T47D (cell line): ENCODE measurements at regions not wholly inside any gene's neighbourhood (a gene's known extent, or its start where the extent isn't known, plus 50 kb on each side); places are given as distances from the start of the nearest gene placed in this dataset.

Experiments used
- DNase-seq, 2 experiments: peaks; one replicate each; pipeline versions ENCODE4 v3.0.0 to v3.0.0-alpha.2; 2011 to 2012; ENCODE audit warnings: low read depth in 1 of 2, low spot score in 1 of 2
- JUND ChIP-seq: IDR thresholded peaks from 2 replicates; pipeline ENCODE4 v1.6.1; 2012; ENCODE audit warnings: low read depth
- in situ Hi-C: cut with HindIII; loops from 2 replicates; pipeline ENCODE4 v1.10.0; 2016; ENCODE audit warnings: low sequenced_read_pairs, low pct_unique_long_range_greater_than_20kb

- no peak for TF ChIP-seq JUND
- in situ Hi-C loops, result no loop called here
- DNase-seq, result no peak
Observed at GRCh38 chr2:41379496-41380221, 668.2 kb upstream of the PKDCC start.

GRCh38 chr2:41381701-41382100, 666.1 kb upstream of the PKDCC start:
- TF ChIP-seq JUND, result no peak
- DNase-seq, result no peak
- in situ Hi-C loops, result no loop called here

GRCh38 chr2:41387519-41387918, 660.3 kb upstream of the PKDCC start:
- TF ChIP-seq JUND, result no peak
- in situ Hi-C loops, result no loop called here
- DNase-seq, result no peak

DNA sequence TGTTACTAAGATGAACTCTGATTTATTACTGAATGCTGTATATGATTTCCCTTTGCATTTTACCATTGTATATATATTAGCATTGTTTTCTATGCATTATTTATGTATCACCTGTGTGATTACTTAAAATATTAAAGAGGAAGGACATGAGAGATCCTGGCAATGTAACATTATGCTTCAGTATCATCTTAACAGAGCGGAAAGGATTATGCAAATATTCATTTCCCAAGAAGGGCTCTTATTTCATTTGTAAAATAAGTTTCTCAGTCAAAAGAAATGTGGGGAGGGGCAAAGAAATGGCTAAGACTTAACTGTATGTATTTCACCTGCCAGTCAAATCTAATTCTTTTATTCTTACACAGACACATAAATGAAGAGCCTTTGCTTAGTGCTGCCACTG, 654.2 kb upstream of the PKDCC start:
- no peak for TF ChIP-seq JUND
- in situ Hi-C loops, result no loop called here

DNA sequence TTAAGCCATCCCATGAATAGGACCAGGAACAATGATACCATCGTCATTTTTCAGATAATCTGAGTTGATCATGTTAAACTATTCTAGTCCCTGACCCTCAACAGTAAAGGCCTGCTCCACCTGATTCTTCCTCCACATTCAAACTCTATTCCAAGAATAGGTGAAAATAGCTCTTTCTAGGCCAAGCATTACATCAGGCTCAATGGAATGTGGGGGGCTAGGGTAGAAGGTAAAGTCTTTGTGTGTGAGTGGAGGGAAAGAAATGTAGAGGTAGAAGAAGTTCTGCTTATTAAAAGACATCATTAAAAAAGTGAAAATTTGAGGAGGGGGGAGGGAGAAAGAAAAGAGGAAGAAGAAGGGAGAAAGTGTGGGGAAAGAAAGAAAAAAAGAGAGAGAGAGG, 653.3 kb upstream of the PKDCC start:
- no peak for DNase-seq
- in situ Hi-C loops, result no loop called here
- no peak for TF ChIP-seq JUND

More for the DNA sequence above, 654.2 kb upstream of the PKDCC start:
- DNase-seq, result no peak

- no peak for TF ChIP-seq JUND
- in situ Hi-C loops, result no loop called here
Observed at GRCh38 chr2:41395692-41396091, 652.1 kb upstream of the PKDCC start.

DNA sequence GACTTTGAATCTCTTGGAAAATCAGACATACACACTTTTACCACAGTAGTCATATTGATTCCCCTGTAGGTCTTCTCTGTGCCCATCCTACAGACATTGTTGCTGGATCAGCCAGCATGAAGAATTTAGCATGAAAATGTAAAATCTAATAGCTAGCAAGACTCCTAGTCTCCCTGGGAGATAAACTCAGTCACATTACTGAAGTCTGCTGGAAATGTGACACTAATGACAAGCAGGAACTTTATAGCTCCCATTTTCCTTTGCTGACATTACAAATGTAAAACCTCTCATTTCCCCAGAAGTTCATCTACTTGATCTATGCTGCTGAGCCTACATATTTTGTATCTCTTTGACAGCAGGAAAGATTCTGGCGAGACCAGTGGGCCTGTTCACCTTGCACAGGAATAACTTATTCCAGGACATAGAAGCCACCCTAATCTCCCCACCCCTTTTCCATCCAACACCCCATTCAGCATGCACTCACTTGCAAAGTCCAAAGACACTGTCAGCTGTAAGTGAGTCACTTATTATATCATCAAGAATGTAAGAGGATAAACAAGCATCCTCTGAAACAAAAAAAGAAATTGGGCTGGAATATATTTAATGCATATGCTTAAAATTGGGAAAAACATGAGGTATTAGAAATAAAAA, 648.3 kb upstream of the PKDCC start:
- DNase-seq, result no peak
- in situ Hi-C loops, result no loop called here
- TF ChIP-seq JUND, result no peak

More at GRCh38 chr2:41395692-41396091, 652.1 kb upstream of the PKDCC start:
- DNase-seq, result no peak

- DNase-seq, result peak in 1 of 2 experiments; percentile 23
- in situ Hi-C loops, result no loop called here
- no peak for TF ChIP-seq JUND
Observed at GRCh38 chr2:41400088-41400665, 647.6 kb upstream of the PKDCC start.

DNA sequence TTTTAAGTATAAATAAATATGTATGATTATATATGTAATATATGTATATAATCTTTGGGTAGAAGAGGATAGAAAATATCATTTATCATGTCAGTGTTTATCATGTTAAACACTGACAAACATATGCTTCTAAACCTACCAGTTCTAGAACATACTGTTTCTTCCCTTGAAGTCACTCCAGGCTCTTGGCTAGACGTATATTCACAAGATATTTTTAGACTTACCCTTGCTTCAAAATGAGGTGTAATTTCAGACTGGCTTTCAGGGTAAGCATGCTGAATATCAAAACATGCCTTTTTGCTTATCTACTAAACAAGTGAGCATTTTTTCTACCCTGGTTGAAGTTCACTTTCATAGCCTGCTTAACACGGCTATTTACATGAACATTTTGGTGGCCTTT, 642.4 kb upstream of the PKDCC start:
- no peak for DNase-seq
- in situ Hi-C loops, result no loop called here
- TF ChIP-seq JUND, result no peak

DNA sequence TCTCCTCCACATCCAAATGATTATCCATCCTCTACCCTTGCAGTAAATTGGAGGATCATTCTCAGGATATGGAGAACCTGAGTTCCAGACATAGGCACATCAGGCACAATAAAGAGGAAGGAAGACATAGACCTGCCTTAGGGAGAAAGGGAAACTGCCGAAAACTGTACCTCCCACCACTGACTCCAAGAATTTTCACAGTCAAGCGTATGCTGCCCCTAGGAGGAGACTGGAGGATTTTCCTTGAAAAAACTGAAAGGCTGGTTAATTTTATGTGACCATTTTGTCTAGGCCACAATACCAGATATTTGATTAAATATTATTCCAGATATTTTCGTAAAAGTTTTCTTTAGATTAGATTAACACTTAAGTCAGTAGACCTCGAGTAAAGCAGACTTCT, 638.5 kb upstream of the PKDCC start:
- TF ChIP-seq JUND, result no peak
- in situ Hi-C loops, result no loop called here

GRCh38 chr2:41410011-41410410, 637.8 kb upstream of the PKDCC start:
- DNase-seq, result peak in 1 of 2 experiments; percentile 36
- in situ Hi-C loops, result no loop called here
- TF ChIP-seq JUND, result no peak

More for the DNA sequence above, 638.5 kb upstream of the PKDCC start:
- no peak for DNase-seq

DNA sequence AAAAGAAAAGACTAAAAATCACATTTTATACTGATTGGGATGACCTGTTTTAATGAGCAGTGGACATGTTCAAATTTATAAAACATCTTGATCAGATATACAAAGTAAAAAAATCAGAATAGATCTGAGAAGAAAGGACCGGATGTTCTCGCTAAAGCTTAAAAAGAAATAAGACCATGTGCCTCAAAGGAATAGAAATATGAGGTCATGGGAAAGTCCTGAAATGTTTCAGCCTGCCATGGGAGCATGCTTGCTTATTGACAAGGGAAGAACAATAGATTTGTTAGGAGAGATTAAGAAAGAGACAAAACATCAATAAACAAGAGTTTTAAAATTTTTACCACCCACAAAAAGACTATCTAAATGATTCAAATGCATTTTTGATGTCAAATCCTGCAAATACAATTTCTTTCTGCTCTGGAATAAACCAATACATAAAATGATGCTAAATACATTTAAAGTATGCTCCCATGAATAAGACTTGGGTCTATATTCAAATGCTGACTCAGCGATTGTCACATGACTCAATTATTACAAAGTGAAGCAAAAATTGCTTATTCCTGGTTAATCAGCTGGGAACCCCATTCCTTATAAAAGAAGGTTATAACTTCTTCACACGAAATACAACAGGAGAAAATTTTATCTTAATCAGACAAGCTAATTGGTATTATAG, 633.9 kb upstream of the PKDCC start:
- DNase-seq, result no peak
- no peak for TF ChIP-seq JUND
- in situ Hi-C loops, result no loop called here
